ENCODE measurements at regions not wholly inside any gene's neighbourhood (a gene's known extent, or its start where the extent isn't known, plus 50 kb on each side); places are given as distances from the start of the nearest gene placed in this dataset.

DNA sequence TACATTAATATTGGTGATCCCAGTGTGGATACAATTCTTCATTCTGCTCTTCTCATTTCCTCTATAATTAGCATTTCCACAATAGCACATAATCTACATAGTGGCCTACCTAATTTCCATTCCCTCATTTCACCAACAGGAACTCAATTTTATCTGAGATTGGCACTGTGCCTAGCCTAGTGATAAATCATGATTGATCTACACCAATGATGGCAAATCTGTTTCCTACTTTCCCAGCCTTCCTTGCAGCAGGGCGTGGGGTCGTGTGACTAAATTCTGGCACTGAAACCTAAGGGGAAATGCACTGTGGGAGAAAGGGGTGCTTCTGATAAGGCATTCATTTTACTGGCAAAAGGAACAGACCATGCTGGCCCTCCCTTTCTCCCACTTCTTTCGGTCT lies 66.6 kb upstream of the TOM1L1 start:
- no peaks in the 10 kb centered on the region for H3K4me1 ChIP-seq (replicated peaks)
- no peaks in the 10 kb centered on the region for H3K36me3 ChIP-seq
- WGBS = 72% methylated on average over 3 of the region's 3 CpGs
- no peak overlapping the region for H3K27ac ChIP-seq
- H3K4me3 ChIP-seq = no peak overlapping the region
- TF ChIP-seq POLR2AphosphoS5 (IDR thresholded peaks at IDR 0.05) (no peak), CTCF (IDR thresholded peaks at IDR 0.05) (no peak), POLR2A (IDR thresholded peaks at IDR 0.05) (no peak)
- H3K27me3 ChIP-seq (replicated peaks; ENCODE audit: insufficient read depth) = no peaks in the 10 kb centered on the region
- DNase-seq (ENCODE audit: low spot score) = no peak
- no peaks in the 10 kb centered on the region for H3K9me3 ChIP-seq
- intact Hi-C loops (cut with DNase I) = no loop called here

DNA sequence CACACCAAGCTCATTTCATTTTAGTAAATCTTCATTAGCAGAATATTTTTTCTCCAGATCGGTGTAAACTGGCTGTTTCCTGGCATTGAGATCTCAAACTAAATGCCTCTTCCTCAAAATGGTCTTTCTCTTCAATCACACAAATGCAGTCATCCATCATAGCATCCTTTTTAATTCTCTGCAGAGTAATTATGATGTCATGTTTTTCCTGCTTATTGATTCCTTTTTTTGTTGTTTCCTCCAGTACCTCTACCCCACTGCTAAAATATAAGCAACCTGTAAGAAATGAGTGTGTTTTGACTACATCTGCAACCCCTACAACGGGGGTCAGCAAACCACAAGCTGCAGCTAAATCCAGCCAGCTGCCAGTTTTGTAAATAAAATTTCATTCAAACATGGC lies 65.6 kb upstream of the TOM1L1 start:
- WGBS = 83% methylated on average over 2 of the region's 2 CpGs
- Histone ChIP-seq H3K9me3 (no peaks in the 10 kb centered on the region), H3K36me3 (no peaks in the 10 kb centered on the region), H3K27ac (no peak overlapping the region), H3K4me1 (replicated peaks) (no peaks in the 10 kb centered on the region), H3K27me3 (replicated peaks; ENCODE audit: insufficient read depth) (no peaks in the 10 kb centered on the region), H3K4me3 (no peak overlapping the region)
- no peak for TF ChIP-seq POLR2A (IDR thresholded peaks at IDR 0.05)
- no peak for TF ChIP-seq CTCF (IDR thresholded peaks at IDR 0.05)
- intact Hi-C loops (cut with DNase I) = no loop called here
- DNase-seq (ENCODE audit: low spot score) = no peak

- 90% methylated on average over 11 of the region's 11 CpGs for WGBS
- Histone ChIP-seq H3K4me3 (no peak overlapping the region), H3K27me3 (replicated peaks; ENCODE audit: insufficient read depth) (no peaks in the 10 kb centered on the region), H3K4me1 (replicated peaks) (no peaks in the 10 kb centered on the region), H3K9me3 (no peaks in the 10 kb centered on the region), H3K36me3 (no peaks in the 10 kb centered on the region), H3K27ac (no peak overlapping the region)
- intact Hi-C loops (cut with DNase I) = no loop called here
- TF ChIP-seq CTCF (IDR thresholded peaks at IDR 0.05) (no peak), POLR2A (IDR thresholded peaks at IDR 0.05) (no peak), POLR2AphosphoS5 (IDR thresholded peaks at IDR 0.05) (no peak)
- DNase-seq (ENCODE audit: low spot score) = no peak
These were observed 63.8 kb upstream of the TOM1L1 start for GRCh38 chr17:54836723-54837462.

GRCh38 chr17:54838651-54839421 lies 61.8 kb upstream of the TOM1L1 start:
- Histone ChIP-seq H3K27ac (no peak overlapping the region), H3K4me1 (replicated peaks) (no peaks in the 10 kb centered on the region), H3K27me3 (replicated peaks; ENCODE audit: insufficient read depth) (no peaks in the 10 kb centered on the region), H3K9me3 (no peaks in the 10 kb centered on the region), H3K36me3 (no peaks in the 10 kb centered on the region), H3K4me3 (no peak overlapping the region)
- TF ChIP-seq POLR2A (IDR thresholded peaks at IDR 0.05) (no peak), POLR2AphosphoS5 (IDR thresholded peaks at IDR 0.05) (no peak), CTCF (IDR thresholded peaks at IDR 0.05) (no peak)
- intact Hi-C loops (cut with DNase I) = no loop called here
- 71% methylated on average over 3 of the region's 3 CpGs for WGBS
- DNase-seq (ENCODE audit: low spot score) = no peak

DNA sequence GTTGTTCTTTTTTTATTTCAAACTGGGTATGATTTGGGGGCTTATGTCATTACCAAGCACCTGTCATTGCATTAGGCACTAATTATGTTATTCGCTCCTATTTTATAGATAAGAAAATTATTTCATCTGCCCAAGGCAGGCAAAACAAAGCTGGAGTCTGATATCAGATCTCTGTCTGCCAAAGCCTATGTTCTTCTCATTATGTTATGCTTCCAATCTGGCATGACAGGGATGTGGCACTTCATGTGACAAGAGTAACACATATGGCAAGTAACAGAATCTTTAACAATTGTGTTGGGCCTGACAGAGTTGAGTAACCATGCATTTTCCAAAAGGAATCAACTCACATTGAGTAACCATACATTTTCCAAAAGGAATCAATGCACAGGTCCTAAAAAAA lies 61.2 kb upstream of the TOM1L1 start:
- no peaks in the 10 kb centered on the region for H3K9me3 ChIP-seq
- WGBS = 100% methylated on average over 1 of the region's 1 CpG
- TF ChIP-seq POLR2A (IDR thresholded peaks at IDR 0.05) = no peak
- no peak for TF ChIP-seq POLR2AphosphoS5 (IDR thresholded peaks at IDR 0.05)
- TF ChIP-seq CTCF (IDR thresholded peaks at IDR 0.05) = no peak
- no peaks in the 10 kb centered on the region for H3K27me3 ChIP-seq (replicated peaks; ENCODE audit: insufficient read depth)
- H3K4me3 ChIP-seq = no peak overlapping the region
- H3K4me1 ChIP-seq (replicated peaks) = no peaks in the 10 kb centered on the region
- no peaks in the 10 kb centered on the region for H3K36me3 ChIP-seq
- H3K27ac ChIP-seq = no peak overlapping the region
- intact Hi-C loops (cut with DNase I) = no loop called here
- no peak for DNase-seq (ENCODE audit: low spot score)

All from prostate gland (tissue), 2 donors.